OCI-LY1 (cell line): ENCODE measurements at regions not wholly inside any gene's neighbourhood (a gene's known extent, or its start where the extent isn't known, plus 50 kb on each side); places are given as distances from the start of the nearest gene placed in this dataset.

Source experiments
- H2AFZ ChIP-seq: fragments of 200-600 bp; sonication (generic), shearing (Covaris generic); 2 replicates; pipeline ENCODE4 v1.6.0; 2014; ENCODE audit warnings: antibody characterized with exemption, mild to moderate bottlenecking, low read length
- H3F3A ChIP-seq: fragments of 200-600 bp; sonication (generic), shearing (Covaris generic); 2 replicates; pipeline ENCODE4 v1.6.0; 2014; ENCODE audit warnings: mild to moderate bottlenecking, antibody characterized with exemption, low read length, moderate library complexity; ENCODE audit not compliant: insufficient read depth
- H3K27ac ChIP-seq: fragments of 200-600 bp; sonication (generic); 2 replicates; pipeline ENCODE4 v1.5.1; 2014; ENCODE audit warnings: low read length, mixed run types, mild to moderate bottlenecking, low read depth; ENCODE audit not compliant: poor library complexity, severe bottlenecking
- H3K27me3 ChIP-seq: fragments of 200-600 bp; sonication (generic); 2 replicates; pipeline ENCODE4 v1.6.0; 2014; ENCODE audit warnings: antibody characterized with exemption, mild to moderate bottlenecking, low read length, moderate library complexity; ENCODE audit not compliant: insufficient read depth
- H3K36me3 ChIP-seq: fragments of 200-600 bp; sonication (generic); 2 replicates; pipeline ENCODE4 v1.6.1; 2014; ENCODE audit warnings: mild to moderate bottlenecking, antibody characterized with exemption, low read length, moderate library complexity, mixed read lengths; ENCODE audit not compliant: insufficient read depth
- H3K4me1 ChIP-seq: fragments of 200-600 bp; sonication (generic); 2 replicates; pipeline ENCODE4 v1.5.1; 2014; ENCODE audit warnings: mild to moderate bottlenecking, low read length, moderate library complexity; ENCODE audit not compliant: insufficient read depth, severe bottlenecking
- H3K4me2 ChIP-seq: fragments of 200-600 bp; sonication (generic), shearing (Covaris generic); 2 replicates; pipeline ENCODE4 v1.6.1; 2014; ENCODE audit warnings: low read length
- H3K4me3 ChIP-seq: fragments of 200-600 bp; sonication (generic); 2 replicates; pipeline ENCODE4 v1.5.1; 2014; ENCODE audit warnings: low read length, low read depth, mild to moderate bottlenecking, mixed read lengths; ENCODE audit not compliant: poor library complexity, severe bottlenecking
- H3K79me2 ChIP-seq: fragments of 200-600 bp; shearing (Covaris generic); 2 replicates; pipeline ENCODE4 v1.6.1; 2016; ENCODE audit warnings: mixed run types, low read length, mixed read lengths; ENCODE audit not compliant: insufficient read depth
- H3K9ac ChIP-seq: fragments of 200-600 bp; sonication (generic), shearing (Covaris generic); 2 replicates; pipeline ENCODE4 v1.6.1; 2014; ENCODE audit warnings: mild to moderate bottlenecking, low read length, mixed read lengths
- H3K9me2 ChIP-seq: fragments of 200-600 bp; sonication (generic), shearing (Covaris generic); 2 replicates; pipeline ENCODE4 v1.6.1; 2014; ENCODE audit warnings: low read depth, mild to moderate bottlenecking, low read length, mixed read lengths
- H3K9me3 ChIP-seq: fragments of 200-600 bp; shearing (Covaris generic); 2 replicates; pipeline ENCODE4 v1.6.1; 2014; ENCODE audit warnings: low read length, mixed read lengths
- H4K20me1 ChIP-seq: fragments of 200-600 bp; sonication (generic), shearing (Covaris generic); 2 replicates; pipeline ENCODE4 v1.6.0; 2016; ENCODE audit warnings: mild to moderate bottlenecking, low read length; ENCODE audit not compliant: insufficient read depth
- EZH2 ChIP-seq: fragments of 200-600 bp; sonication (generic), shearing (Covaris generic); IDR thresholded peaks from 2 replicates; pipeline ENCODE4 v1.8.0; 2017; ENCODE audit warnings: borderline replicate concordance, mixed run types, mild to moderate bottlenecking, antibody characterized with exemption, low read length, moderate library complexity, mixed read lengths
- TF ChIP-seq, protein P1 (sequence below): fragments of 200-600 bp; sonication (generic), shearing (Covaris generic); IDR thresholded peaks from 2 replicates; pipeline ENCODE4 v1.5.1; 2017; ENCODE audit warnings: mild to moderate bottlenecking, antibody characterized with exemption, low read length, moderate library complexity, mixed read lengths

DNA sequence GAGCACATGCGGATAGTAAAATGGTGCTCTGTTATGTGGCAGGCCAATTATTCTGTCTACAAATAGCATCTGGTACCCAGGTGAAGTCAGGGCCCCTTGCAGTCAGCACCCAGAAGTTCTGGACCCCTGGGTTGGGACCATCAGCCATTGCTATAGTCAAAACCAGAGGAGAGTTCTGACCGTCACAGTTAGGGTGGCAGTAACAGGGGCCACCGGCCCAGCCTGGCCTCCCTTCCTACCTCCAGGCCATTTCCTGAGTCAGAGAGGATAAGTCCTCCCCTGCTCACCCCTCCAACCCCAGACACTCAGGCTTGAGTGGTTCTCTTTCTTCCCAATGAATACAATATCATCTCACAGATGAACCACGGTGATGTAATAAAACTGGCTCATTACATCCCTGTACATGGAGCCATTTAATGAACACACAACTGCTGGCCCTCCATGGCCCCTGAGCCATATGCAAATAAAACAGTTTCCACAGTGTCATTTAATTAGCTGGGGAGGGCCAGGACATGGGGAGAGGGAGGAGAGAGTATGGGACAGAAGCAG lies 673.6 kb downstream of the MATN1 start:
- TF ChIP-seq, protein P1, sequence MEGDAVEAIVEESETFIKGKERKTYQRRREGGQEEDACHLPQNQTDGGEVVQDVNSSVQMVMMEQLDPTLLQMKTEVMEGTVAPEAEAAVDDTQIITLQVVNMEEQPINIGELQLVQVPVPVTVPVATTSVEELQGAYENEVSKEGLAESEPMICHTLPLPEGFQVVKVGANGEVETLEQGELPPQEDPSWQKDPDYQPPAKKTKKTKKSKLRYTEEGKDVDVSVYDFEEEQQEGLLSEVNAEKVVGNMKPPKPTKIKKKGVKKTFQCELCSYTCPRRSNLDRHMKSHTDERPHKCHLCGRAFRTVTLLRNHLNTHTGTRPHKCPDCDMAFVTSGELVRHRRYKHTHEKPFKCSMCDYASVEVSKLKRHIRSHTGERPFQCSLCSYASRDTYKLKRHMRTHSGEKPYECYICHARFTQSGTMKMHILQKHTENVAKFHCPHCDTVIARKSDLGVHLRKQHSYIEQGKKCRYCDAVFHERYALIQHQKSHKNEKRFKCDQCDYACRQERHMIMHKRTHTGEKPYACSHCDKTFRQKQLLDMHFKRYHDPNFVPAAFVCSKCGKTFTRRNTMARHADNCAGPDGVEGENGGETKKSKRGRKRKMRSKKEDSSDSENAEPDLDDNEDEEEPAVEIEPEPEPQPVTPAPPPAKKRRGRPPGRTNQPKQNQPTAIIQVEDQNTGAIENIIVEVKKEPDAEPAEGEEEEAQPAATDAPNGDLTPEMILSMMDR, result no peak
- TF ChIP-seq EZH2, result no peak
- no peak overlapping the region for H3K4me2 ChIP-seq
- no peaks in the 10 kb centered on the region for H3K9me3 ChIP-seq
- H2AFZ ChIP-seq, result no peak overlapping the region
- H3K9me2 ChIP-seq, result no peaks in the 10 kb centered on the region
- H3K4me1 ChIP-seq, result no peaks in the 10 kb centered on the region
- no peak overlapping the region for H3K4me3 ChIP-seq
- H4K20me1 ChIP-seq, result no peaks in the 10 kb centered on the region
- no peaks in the 10 kb centered on the region for H3K36me3 ChIP-seq
- no peaks in the 10 kb centered on the region for H3F3A ChIP-seq
- H3K27me3 ChIP-seq, result no peaks in the 10 kb centered on the region
- no peak overlapping the region for H3K27ac ChIP-seq
- H3K9ac ChIP-seq, result no peak overlapping the region
- no peaks in the 10 kb centered on the region for H3K79me2 ChIP-seq

DNA sequence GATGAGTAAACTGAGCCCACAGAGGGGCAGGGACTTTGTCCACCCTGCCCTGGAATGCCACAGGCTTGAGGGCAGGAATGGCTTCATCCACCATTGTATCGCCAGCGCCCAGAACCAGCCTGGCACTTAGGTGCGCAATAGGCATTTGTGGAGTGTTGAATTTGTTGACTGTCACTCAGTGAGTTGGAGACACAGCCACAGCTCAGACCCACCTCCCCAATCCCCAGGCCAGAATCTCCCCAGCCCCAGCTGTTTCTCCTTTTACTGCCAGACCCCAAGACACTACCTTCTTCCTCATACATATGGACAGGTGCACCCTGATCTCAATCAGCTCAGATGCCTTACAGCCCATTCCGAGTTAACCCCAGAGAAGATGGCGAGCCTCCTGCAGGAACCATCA lies 674.5 kb downstream of the MATN1 start:
- Histone ChIP-seq H3K27me3 (no peaks in the 10 kb centered on the region), H3K36me3 (no peaks in the 10 kb centered on the region), H3K4me1 (no peaks in the 10 kb centered on the region), H3K9ac (no peak overlapping the region), H3K9me2 (no peaks in the 10 kb centered on the region), H3K79me2 (no peaks in the 10 kb centered on the region), H3K4me2 (no peak overlapping the region), H3K9me3 (no peaks in the 10 kb centered on the region), H3K27ac (no peak overlapping the region), H2AFZ (no peak overlapping the region), H3F3A (no peaks in the 10 kb centered on the region), H3K4me3 (no peak overlapping the region), H4K20me1 (no peaks in the 10 kb centered on the region)
- TF ChIP-seq EZH2, result no peak
- TF ChIP-seq, protein P1, result no peak

DNA sequence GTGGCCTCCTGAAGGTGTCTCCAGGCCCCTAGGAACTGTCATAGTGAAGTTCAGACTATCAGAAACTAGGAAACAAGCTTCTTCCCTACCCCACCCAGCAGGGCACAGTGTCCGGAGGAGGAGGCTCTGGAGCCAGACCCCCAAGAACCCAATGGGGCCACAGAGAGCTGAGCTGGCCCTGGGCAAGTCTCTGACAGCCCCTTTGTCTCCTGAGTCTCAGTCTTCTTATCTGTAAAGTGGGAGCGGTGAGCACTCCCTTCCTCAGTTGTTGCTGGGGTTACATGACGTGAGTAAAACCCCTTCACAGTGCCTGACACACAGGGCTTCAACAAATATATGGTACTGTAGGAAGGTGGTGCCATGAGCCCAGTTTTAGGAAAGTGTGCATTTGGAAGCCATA lies 675.8 kb downstream of the MATN1 start:
- Histone ChIP-seq H3K27me3 (no peaks in the 10 kb centered on the region), H3K9ac (no peak overlapping the region), H4K20me1 (no peaks in the 10 kb centered on the region), H3K9me2 (no peaks in the 10 kb centered on the region), H3K79me2 (no peaks in the 10 kb centered on the region), H3K27ac (no peak overlapping the region), H3K4me1 (no peaks in the 10 kb centered on the region), H3K9me3 (no peaks in the 10 kb centered on the region), H3K4me2 (no peak overlapping the region), H3K4me3 (no peak overlapping the region), H3K36me3 (no peaks in the 10 kb centered on the region), H2AFZ (no peak overlapping the region), H3F3A (no peaks in the 10 kb centered on the region)
- TF ChIP-seq, protein P1, result no peak
- TF ChIP-seq EZH2, result no peak
